NCI-H187 treated with DMSO at 0.1 percent for 48 hours (cell line): ENCODE measurements at regions not wholly inside any gene's neighbourhood (a gene's known extent, or its start where the extent isn't known, plus 50 kb on each side); places are given as distances from the start of the nearest gene placed in this dataset.

Experiments used
- DNase-seq: peaks from one replicate; lab custom pipeline; 2025; lab: John Stamatoyannopoulos, UW

GRCh38 chr4:38313175-38313574 is 350.8 kb upstream of the KLF3 start:
- DNase-seq: peak; percentile 91

- no peak for DNase-seq
These were observed 349.9 kb upstream of the KLF3 start for GRCh38 chr4:38313999-38314561.

GRCh38 chr4:38314663-38315062 is 349.3 kb upstream of the KLF3 start:
- no peak for DNase-seq

- no peak for DNase-seq
These were observed 348.7 kb upstream of the KLF3 start for GRCh38 chr4:38315286-38315685.

- no peak for DNase-seq
These were observed 348.0 kb upstream of the KLF3 start for GRCh38 chr4:38316045-38316444.

- DNase-seq: no peak
These were observed 346.8 kb upstream of the KLF3 start for GRCh38 chr4:38317041-38317674.

GRCh38 chr4:38318737-38319455 is 345.1 kb upstream of the KLF3 start:
- DNase-seq: peak; percentile 66

- peak; percentile 42 for DNase-seq
These were observed 344.3 kb upstream of the KLF3 start for GRCh38 chr4:38319456-38320342.

GRCh38 chr4:38320343-38320695 is 343.7 kb upstream of the KLF3 start:
- DNase-seq: no peak

GRCh38 chr4:38320833-38321232 is 343.2 kb upstream of the KLF3 start:
- DNase-seq: no peak

- DNase-seq: no peak
These were observed 341.3 kb upstream of the KLF3 start for GRCh38 chr4:38322714-38323113.

GRCh38 chr4:38323141-38323641 is 340.8 kb upstream of the KLF3 start:
- DNase-seq: no peak

- no peak for DNase-seq
These were observed 339.0 kb upstream of the KLF3 start for GRCh38 chr4:38324861-38325628.

GRCh38 chr4:38325629-38325913 is 338.4 kb upstream of the KLF3 start:
- no peak for DNase-seq

GRCh38 chr4:38326499-38326898 is 337.5 kb upstream of the KLF3 start:
- DNase-seq: no peak

- no peak for DNase-seq
These were observed 336.8 kb upstream of the KLF3 start for GRCh38 chr4:38327174-38327573.

GRCh38 chr4:38328989-38329729 is 334.8 kb upstream of the KLF3 start:
- DNase-seq: no peak

- DNase-seq: no peak
These were observed 333.7 kb upstream of the KLF3 start for GRCh38 chr4:38330321-38330720.

- no peak for DNase-seq
These were observed 333.1 kb upstream of the KLF3 start for GRCh38 chr4:38330936-38331335.

GRCh38 chr4:38332699-38333098 is 331.3 kb upstream of the KLF3 start:
- no peak for DNase-seq

- DNase-seq: no peak
These were observed 330.8 kb upstream of the KLF3 start for GRCh38 chr4:38333219-38333618.
